Pulmonary artery endothelial cell (primary cell): ENCODE measurements at regions not wholly inside any gene's neighbourhood (a gene's known extent, or its start where the extent isn't known, plus 50 kb on each side); places are given as distances from the start of the nearest gene placed in this dataset.
A peak's percentile ranks its signal among the peaks of the same experiment; 100 is the strongest.
"Not testable (repeated sequence)": the region's sequence is repeated elsewhere in the genome, so short reads cannot be mapped to it uniquely, and the experiment has no call there.

Experiments used
- DNase-seq: peaks from one replicate; pipeline ENCODE4 v3.0.0-alpha.2; 2011; ENCODE audit warnings: low read depth, low spot score

DNA sequence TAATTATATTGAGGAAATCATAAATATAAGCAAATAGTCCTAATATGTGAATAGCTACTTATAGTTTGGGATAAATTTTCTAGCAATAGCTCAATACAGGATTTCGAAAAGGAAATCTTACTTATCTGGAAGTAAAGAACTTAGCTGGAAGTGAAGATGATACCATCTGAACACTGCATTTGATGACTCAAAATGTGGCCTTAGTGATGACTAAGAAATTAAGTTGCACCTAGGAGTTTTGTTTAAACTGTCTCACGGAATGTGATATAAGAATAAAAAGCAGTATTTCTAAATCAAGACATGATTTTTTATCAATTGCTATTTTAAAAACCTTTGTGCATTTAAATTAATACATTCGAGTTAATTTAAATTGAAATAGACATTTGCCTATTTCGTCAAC, 91.2 kb downstream of the EOMES start:
- no peak for DNase-seq

DNA sequence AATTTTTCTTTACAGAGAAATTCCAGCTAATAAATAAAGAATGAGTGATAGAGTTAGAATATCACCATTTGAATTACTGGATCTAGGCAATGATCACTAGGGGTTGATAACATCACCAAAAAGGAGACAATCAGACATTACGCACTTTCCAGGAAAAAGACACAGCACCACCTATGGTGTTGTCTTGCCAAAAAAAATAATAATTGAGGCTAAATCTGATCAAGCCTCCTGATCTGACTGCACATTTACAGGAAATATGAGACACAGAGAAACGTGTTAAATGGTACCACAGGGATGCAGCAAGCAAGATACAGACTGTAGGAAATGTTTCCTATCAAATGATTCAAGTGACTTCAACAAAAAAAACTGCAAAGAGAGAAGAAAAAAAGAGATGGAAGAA, 92.8 kb downstream of the EOMES start:
- no peak for DNase-seq

DNA sequence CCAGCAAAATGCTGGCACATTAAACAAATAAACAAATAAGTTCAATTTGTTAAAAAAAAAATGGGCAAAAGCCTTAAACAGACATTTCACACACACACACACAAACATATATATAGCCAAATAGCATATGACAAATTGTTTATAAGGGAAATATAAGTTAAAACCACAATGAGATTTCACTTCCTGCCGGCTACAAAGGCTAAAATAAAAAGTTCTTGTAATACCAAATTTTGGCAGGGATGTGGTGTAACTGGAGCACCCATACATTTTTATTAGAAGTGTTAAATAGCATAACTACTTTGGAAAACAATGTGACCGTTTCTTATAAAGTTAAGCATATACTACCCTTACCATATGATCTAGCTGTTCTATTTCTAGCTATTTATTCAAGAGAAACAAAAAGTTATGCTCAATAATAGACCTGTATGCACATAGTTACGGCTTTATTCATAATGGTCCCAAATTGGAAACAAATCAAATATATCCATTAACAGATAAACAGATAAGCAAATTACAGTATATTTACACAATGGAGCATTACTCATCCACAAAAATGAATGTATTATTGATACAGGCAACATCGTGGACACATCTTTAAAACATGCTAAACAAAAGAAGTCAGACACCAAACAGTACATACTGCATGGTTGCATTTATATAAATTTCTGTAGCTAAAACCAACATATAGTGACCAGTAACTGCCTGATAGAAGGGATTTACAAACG, 93.9 kb downstream of the EOMES start:
- DNase-seq = no peak

DNA sequence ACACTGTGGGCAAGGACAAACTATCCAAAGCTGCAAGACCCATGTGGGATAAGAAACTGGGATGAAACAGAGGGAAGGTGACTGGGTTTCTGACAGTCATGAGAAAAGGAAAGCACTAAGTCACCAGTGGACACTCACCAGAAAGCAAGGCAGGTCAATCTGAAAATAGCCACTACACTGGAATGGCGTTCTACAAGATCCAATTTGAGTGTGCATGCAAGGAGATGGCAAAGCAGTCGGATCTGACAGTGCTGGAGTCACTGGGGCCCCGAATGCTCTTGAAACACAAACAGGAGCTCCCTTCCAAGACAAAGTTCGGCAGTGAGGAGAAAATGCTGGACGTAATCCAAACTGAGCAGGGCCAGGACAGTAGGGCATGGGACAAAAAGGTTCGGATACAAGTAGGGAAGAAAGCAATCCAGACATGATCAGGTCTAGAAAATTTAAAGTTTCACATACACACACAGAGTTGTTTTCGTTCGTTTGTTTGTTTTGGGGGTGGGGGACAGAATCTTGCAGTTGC, 95.5 kb downstream of the EOMES start:
- DNase-seq = no peak

DNA sequence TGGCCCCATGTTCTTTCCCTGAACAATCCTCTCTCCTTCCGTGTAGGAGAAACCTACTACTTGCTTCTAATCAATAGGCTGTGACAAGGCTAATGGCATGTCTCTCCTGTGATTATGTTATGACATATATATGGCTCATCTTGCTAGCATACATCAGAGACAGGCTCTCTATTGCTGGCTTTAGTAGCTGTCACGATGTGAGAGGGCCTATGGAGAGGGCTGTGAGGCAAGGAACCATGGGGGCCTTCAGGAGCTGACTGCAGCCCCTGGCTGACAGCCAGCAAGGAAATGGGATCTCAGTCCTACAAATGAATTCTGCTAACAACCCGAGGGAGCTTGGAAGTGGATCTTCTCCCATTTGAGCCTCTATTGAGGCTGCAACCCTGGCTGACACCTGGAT, 96.3 kb downstream of the EOMES start:
- no peak for DNase-seq

DNA sequence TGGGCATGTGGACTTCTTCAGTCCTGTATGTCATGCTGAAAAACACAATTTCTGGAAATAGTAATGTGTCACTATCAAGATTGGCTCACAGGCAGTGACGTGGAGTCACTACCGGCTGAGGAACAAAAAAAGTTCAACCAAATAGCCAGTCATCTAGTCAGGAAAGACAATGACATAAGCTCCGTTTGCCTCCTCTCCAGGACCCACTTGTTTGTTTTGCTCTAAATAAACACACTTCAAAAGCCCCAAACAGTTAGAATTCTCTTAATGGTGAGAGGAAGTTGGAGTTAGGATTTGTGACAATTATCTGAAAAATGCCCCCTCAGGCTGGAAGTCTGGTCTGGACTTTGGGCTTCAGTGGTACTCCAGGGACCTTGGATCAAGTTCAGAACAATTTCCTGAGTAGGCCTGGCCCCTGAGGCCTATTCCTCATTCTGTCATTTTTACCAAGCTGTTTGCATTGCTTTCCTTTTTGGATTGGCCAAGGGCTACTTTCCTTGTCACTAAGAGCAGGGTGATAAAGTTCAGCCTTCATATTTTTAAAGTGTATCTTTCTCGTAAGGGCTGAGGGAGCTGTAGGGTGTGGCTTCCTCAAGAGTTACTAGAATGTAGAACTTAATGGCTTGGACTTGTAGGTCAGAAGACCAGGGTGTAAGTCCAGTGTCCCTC, 98.9 kb downstream of the EOMES start:
- peak; percentile 56 for DNase-seq

DNA sequence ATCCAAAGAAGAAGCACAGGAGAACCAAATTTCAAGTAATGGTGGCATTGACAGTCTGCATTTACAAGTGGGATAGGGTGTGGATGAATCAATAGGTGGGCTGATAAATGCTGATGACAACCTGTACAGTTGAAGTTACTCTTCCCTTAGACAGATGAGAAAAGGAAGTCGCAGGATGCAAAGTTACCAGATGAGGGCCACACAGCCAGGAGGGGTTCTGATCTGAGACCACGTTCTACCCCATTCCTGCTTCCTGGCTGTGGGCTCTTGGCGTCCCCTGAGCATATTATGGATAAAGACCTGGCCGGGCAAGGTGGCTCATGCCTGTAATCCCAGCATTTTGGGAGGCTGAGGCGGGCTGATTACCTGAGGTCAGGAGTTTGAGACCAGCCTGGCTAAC, 104.6 kb downstream of the EOMES start:
- no peak for DNase-seq

DNA sequence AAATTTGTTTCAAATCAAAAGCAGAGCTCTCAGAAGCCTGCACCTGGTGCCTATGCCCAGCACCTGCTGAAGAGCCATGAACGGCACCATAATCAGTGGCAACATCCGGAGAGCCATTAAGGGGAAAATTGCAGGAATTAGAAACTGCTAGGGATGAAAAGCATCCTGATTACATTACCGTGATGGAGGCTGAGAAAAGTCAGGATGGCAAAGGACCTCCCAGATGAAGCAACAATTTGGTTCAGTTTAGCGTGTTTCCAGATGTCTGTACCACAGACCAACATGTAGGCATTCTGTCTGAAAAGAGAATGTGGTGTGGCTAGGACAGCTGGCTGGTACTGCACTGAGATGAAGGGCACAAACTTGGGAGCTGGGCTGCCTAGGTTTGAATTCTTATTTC, 106.1 kb downstream of the EOMES start:
- no peak for DNase-seq

DNA sequence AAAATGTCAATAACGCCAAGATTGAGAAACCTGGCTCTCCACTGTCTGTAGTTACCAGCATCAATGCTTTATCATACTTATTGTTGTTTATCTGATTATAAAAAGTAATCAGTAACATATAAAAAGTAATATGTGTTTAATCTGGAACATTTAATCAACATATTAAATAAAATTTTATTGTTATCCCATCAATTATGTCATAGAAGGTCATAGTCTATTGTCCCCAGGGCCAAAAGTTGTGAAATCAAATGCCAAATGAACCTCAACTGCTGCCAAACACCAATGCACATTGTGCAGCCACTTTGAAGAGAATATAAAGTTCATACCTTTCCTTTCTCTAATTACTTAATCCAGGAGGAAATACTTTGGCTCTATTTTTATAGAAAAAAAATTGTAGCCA, 106.6 kb downstream of the EOMES start:
- no peak for DNase-seq

DNA sequence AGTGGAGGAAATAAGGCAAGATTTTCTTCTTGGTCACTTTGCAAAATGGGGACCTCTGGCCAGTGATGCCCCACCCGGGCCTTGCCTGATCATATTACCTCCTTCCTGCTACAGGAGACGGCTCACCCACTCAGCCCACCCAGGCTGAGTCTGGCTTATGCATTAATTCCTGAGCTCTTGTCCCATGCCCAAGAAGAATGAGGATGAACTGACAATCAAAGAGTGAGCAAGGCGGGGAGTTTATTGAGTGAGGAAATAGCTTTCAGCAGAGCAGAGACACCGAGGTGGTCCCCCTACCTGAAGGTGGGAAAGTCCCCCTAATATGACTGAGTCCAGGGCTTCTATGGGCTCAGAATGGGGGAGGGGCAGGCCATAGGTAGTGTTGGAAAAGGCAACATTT, 107.5 kb downstream of the EOMES start:
- no peak for DNase-seq

DNA sequence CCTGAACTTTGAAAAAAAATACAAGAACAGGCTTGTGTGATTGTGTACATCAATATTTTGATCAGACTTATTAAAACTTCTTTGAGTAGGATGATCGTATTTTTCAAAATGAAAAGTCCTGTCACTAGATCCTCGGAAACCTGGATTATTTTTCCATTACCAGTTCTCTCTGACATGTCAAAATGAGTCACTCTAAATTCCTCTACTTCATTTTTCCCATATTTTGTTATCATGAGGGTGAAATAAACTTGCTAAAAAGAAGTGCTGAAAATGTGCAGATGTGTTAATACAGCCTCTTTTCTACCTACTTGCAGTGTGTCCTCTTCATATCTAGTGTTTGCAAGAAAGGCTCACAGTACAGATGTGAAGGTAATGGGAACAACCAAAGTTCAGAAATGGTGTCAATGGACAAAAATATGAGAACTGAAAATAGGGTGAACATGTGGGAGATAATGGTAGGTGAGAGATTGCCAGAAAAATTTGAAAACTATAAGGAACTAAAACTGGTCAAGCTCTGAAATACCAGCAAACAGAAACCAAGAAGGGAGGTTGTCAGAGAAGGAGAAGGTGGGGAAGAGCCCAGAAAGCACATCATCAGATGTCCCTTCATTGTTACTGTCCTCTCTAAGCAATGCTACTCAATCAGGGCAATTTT, 108.2 kb downstream of the EOMES start:
- DNase-seq = no peak

DNA sequence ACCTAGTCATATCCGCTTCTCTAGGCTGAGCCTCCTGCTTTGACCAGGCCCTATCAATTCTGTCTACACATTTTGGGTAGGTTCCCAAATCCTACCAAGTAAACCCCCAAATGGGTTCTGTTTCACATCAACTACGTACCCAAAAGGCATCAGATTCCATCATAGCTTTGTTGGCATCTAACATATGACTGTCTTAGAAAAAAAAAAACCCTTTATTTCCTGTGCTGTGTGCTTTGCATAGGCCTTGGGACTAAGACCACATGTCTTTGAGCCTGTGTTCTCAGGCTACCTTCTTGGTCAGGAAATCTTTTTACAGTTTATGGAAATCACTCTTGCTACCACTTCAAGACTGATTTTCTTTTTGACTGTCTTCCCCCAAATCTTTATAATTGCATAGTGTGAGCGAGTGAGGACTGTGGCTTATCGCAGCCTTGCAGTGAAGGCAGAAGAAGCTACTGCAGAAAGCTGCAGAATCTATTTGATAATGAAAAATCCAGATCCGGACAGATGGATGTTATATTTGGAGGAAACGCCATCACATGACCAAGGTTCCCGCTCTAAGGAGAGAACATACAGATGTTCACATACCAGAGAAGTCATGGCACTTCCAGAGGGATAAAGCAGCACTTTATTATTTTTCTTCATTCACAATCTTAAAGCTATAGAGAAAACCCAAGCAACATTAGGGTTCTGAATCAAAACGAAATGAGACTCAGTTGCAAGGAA, 111.2 kb downstream of the EOMES start:
- no peak for DNase-seq

DNA sequence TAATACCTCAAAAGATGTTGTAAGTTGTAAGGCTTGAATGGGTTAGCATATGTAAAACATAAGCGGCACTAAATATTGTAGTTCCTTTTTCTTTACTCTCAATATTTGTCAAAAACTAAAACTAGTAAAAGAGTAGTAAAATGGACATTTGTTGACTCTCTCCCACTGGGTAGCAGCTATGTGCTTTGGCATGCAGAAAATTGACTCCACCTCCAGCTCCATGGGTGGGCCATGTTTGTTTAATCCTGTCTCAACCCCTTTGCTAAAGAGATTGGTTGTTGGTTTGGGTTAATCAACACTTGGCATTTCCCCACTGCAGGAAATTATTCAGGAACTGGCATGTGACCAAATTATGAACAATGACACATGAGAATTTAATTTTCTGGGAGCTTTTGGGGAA, 114.8 kb downstream of the EOMES start:
- peak; percentile 46 for DNase-seq

DNA sequence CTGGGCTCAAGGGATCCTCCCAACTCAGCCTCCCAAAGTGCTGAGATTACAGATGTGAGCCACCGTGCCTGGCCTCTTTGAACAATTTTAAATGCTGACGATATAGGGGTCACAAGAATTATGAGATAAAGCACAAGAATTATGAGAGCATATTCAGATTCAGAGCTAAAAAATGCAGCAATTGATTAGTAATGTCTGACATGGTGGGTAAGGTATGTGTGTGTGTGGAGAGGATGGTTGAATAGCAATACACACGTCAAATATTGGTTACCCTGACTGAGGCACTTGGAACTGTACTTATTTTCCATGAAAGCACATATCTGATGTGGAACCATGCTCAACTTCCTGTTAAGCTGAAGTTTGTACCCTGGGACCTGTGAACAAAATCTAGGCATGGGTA, 115.6 kb downstream of the EOMES start:
- no peak for DNase-seq

DNA sequence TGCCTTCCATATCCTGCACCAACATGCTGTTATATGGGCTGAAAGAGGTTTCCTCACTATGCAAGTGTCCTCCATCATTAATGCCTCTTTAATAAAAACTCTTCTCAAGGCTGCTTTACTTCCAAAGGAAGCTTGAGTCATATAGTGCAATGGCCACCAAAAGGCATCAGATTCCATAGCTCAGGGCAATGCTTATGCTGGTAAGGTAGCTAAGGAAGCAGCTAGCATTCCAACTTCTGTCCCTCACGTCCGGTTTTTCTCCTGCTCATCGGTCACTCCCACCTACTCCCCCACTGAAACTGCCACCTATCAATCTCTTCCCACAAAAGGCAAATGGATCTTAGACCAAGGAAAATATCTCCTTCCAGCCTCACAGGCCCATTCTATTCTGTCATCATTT, 117.1 kb upstream of the SLC4A7 start:
- DNase-seq = not testable (repeated sequence)

DNA sequence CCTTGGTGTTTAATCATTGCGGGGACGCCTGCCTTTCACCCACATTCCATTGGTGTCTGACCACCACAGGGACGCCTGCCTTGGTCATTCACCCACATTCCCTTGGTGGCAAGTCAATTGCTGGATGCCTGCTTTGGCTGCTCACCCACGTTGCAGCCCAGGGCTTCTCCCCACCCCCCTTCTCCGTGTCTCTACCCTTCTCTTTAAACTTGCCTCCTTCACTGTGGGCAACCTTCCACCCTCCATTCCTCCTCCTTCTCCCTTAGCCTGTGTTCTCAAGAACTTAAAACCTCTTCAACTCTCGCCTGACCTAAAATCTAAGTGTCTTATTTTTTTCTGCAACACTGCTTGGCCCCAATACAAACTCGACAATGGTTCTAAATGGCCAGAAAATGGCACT, 115.6 kb upstream of the SLC4A7 start:
- DNase-seq = not testable (repeated sequence)

DNA sequence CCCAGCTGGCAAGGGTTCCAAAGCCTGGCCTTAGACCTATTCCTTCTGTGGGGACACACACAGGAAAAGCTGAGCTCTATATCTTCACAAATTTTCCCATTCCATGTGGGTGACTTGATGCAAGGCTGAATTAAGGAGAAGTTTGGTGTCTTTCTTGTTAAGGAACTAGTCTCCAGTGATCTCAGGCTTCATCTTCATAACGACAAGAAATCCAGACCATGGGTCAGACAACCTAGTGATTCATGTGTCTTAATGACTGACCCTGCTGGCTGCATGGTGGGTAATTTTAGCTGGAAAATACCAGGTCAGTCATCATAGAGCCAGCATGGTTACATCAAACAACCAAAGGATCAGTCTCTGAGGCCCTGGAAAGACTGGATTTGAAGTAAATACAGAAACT, 112.7 kb upstream of the SLC4A7 start:
- DNase-seq = no peak

DNA sequence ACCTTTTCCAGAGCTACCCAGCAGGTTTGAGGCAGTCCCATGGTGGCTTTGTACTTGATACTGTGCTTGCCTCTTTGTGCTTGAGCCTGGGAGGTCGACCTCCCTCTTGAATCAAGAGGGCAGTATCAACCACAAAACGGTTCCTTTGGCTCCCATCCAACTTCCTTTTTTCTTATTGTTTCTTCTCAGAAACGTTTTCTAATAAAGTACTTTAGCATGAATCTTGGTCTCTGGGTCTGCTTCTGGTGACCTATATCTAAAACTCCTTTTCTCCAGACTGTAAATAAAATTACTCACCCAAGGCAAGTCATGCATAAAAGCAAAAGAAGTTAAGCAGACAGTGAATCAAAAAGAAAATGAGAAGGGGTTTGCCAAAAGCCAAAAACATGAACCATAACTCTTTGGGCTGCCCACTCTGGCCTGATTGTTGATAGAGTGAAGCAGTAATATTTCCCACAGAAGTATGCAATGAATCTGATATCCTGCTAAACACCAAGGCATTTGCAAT, 112.2 kb upstream of the SLC4A7 start:
- DNase-seq = peak; percentile 72

DNA sequence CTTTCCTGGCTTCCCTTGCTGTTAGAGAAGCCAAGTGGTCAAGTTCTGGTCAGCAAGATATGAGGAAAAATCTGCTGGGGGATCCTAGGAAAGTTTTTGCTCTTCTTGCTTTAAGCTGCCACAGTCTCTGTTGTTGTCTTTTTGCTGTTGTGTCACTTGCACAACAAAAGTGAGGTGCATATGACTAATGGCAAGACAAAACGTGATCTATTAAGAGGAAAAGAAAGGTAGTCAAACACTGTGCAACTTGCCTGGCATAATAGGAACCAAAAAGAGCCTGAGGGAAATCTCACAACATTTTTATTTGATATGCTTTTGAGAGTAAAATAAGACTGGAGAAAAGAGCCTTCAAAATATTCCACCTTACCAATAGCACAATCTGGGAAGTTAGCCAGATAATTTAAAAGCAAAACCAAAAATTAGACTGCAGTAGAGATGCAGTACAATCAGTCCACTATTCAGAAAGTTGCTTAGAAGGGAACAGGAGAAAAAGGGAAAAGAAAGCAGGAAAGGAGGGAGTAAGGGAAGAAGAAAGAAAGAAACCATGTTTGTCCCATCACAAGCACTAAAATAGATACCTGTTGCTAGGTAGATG, 110.0 kb upstream of the SLC4A7 start:
- DNase-seq = no peak

DNA sequence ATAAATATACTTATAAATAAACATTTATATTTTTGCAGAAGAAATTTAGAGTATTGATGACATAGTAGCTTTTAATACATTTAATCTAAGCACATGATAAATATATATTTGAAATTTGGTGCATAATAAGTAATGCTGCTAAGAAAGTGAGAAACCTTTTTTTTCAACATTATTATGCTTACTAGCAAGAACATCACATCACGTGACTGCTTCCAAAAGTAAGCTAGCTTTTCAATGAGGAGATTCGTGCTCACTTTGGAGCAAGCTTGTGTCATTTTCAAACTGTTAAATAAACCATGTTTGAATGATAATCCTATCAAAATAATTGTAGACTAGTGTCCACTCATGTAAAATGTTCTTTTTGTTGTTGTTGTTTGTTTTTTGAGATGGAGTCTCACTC, 109.0 kb upstream of the SLC4A7 start:
- no peak for DNase-seq
